Fibroblast of lung (primary cell): ENCODE measurements at regions not wholly inside any gene's neighbourhood (a gene's known extent, or its start where the extent isn't known, plus 50 kb on each side); places are given as distances from the start of the nearest gene placed in this dataset.

Experiments
- DNase-seq, 2 donors: peaks; one replicate each; pipeline versions ENCODE4 v3.0.0 to v3.0.0-alpha.2; 2010; ENCODE audit warnings: low read depth in 2 of 2
- H2AFZ ChIP-seq: 2 replicates; pipeline ENCODE4 v1.5.1; 2012; ENCODE audit warnings: low read length, control low read depth, inconsistent platforms
- H3K27ac ChIP-seq: 2 replicates; pipeline ENCODE4 v1.5.1; 2011; ENCODE audit warnings: low read length, control low read depth; ENCODE audit not compliant: insufficient read depth
- H3K27me3 ChIP-seq: 2 replicates; pipeline ENCODE4 v1.5.1; 2011; ENCODE audit warnings: mild to moderate bottlenecking, low read length; ENCODE audit not compliant: control insufficient read depth, insufficient read depth
- H3K36me3 ChIP-seq: 2 replicates; pipeline ENCODE4 v1.5.1; 2011; ENCODE audit warnings: low read length; ENCODE audit not compliant: control insufficient read depth, insufficient read depth
- H3K4me1 ChIP-seq: 2 replicates; pipeline ENCODE4 v1.5.1; 2011; ENCODE audit warnings: low read length; ENCODE audit not compliant: control insufficient read depth, insufficient read depth; ENCODE audit errors: extremely low read depth
- H3K4me2 ChIP-seq: 2 replicates; pipeline ENCODE4 v1.5.1; 2011; ENCODE audit warnings: low read length, control low read depth; ENCODE audit not compliant: insufficient read depth; ENCODE audit errors: extremely low read depth
- H3K4me3 ChIP-seq, 4 experiments: fragments of 200-600 bp in 1 of 4; sonication (generic) in 1 of 4; replicated peaks in 1 of 4; 2 replicates each; pipeline ENCODE4 v1.5.1; 2011 to 2016; ENCODE audit warnings: low read length in 4 of 4, low read depth in 3 of 4, mild to moderate bottlenecking in 3 of 4, control low read depth in 2 of 4, inconsistent platforms in 1 of 4, mixed read lengths in 1 of 4; ENCODE audit not compliant: insufficient read depth in 1 of 4; ENCODE audit errors: control extremely low read depth in 1 of 4
- H3K79me2 ChIP-seq: 2 replicates; pipeline ENCODE4 v1.5.1; 2012; ENCODE audit warnings: mild to moderate bottlenecking, low read length, inconsistent platforms; ENCODE audit not compliant: control insufficient read depth, insufficient read depth
- H3K9ac ChIP-seq: 2 replicates; pipeline ENCODE4 v1.5.1; 2011; ENCODE audit warnings: mild to moderate bottlenecking, low read length, control low read depth; ENCODE audit not compliant: insufficient read depth
- H3K9me3 ChIP-seq: 2 replicates; pipeline ENCODE4 v1.5.1; 2012; ENCODE audit warnings: low read depth, low read length; ENCODE audit not compliant: control insufficient read depth, insufficient read depth
- H4K20me1 ChIP-seq: 2 replicates; pipeline ENCODE4 v1.5.1; 2011; ENCODE audit warnings: low read length; ENCODE audit not compliant: control insufficient read depth, insufficient read depth; ENCODE audit errors: extremely low read depth
- EZH2 ChIP-seq: IDR thresholded peaks from 2 replicates; pipeline ENCODE4 v1.5.1; 2012; ENCODE audit warnings: low read length, control low read depth, mild to moderate bottlenecking; ENCODE audit errors: missing control alignments
- TF ChIP-seq, protein P1 (sequence below), 2 donors: IDR thresholded peaks in 1 of 2; conservative IDR thresholded peaks in 1 of 2; 1 replicate in 1 of 2; 2 replicates in 1 of 2; pipeline ENCODE4 v1.5.1; 2011 to 2012; ENCODE audit warnings: low read length in 2 of 2, control low read depth in 1 of 2, inconsistent platforms in 1 of 2, low read depth in 1 of 2, mild to moderate bottlenecking in 1 of 2

DNA sequence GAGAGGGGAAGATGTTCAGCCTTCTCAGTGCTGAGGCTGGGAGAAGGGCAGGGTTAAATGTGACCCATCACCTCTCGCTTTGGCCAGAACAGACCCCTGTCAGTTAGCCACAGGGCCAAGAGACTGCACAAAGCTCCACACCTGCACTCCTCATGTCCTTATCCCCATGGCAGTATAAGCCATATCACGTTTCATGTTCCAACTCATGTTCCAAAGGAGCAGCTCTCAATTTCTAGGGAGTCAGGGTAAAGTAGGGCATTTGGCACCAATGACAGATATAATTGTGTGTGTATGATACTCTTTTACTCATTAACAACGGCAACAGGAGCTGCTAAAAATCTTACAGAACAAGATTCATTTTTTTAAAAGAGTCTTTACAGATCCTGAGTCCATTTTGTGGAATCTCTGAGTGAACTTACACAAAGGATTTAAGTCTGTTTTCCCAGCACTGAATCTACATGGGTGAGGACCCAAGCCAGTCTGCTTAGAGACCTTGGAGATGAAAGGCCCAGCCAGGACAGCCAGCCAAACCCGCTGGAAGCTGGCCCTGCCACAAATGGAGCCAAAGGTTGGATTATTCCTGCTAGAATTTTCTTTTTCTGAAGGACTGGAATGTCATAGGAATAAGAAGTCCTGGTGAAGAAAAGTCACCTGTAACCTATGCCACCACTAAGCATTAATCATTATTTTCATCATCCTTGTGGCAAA lies 129.1 kb upstream of the SMAD1 start:
- TF ChIP-seq, protein P1, sequence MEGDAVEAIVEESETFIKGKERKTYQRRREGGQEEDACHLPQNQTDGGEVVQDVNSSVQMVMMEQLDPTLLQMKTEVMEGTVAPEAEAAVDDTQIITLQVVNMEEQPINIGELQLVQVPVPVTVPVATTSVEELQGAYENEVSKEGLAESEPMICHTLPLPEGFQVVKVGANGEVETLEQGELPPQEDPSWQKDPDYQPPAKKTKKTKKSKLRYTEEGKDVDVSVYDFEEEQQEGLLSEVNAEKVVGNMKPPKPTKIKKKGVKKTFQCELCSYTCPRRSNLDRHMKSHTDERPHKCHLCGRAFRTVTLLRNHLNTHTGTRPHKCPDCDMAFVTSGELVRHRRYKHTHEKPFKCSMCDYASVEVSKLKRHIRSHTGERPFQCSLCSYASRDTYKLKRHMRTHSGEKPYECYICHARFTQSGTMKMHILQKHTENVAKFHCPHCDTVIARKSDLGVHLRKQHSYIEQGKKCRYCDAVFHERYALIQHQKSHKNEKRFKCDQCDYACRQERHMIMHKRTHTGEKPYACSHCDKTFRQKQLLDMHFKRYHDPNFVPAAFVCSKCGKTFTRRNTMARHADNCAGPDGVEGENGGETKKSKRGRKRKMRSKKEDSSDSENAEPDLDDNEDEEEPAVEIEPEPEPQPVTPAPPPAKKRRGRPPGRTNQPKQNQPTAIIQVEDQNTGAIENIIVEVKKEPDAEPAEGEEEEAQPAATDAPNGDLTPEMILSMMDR (conservative IDR thresholded peaks at IDR 0.05 in 1 of 2, IDR thresholded peaks at IDR 0.05 in 1 of 2; ENCODE audit: low read depth in 1 of 2, low read length in 2 of 2), result no peak
- no peak for TF ChIP-seq EZH2
- H3K27me3 ChIP-seq, result no peaks in the 10 kb centered on the region
- DNase-seq, result peak in 1 of 2 donors; percentile 50
- no peaks in the 10 kb centered on the region for H3K4me1 ChIP-seq
- H3K9ac ChIP-seq, result no peak overlapping the region
- H3K9me3 ChIP-seq, result no peaks in the 10 kb centered on the region
- no peaks in the 10 kb centered on the region for H3K36me3 ChIP-seq
- no peaks in the 10 kb centered on the region for H4K20me1 ChIP-seq
- H3K27ac ChIP-seq, result no peak overlapping the region
- H3K4me2 ChIP-seq, result no peak overlapping the region
- H2AFZ ChIP-seq, result no peak overlapping the region
- H3K79me2 ChIP-seq, result no peaks in the 10 kb centered on the region
- no peak overlapping the region for H3K4me3 ChIP-seq

DNA sequence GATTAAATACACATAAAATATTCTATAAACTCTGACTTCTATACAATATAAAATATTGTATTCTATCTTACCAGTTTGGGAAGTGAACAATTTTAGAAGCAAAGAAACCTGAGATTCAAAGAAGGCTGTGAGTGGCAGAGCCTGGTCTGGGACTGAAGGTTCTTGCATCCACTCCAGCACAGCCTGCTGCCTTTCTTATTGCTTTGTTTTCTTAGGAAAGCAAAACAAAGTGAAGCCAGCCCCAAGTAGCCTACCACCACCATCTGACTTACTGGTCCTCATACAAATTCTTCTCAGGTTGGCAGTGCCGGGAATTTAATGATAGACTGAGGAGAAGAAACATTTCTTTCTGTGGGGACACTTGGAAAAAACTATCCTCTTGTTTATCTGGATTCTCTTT lies 129.7 kb upstream of the SMAD1 start:
- Histone ChIP-seq H3K36me3 (no peaks in the 10 kb centered on the region), H4K20me1 (no peaks in the 10 kb centered on the region), H2AFZ (no peak overlapping the region), H3K79me2 (no peaks in the 10 kb centered on the region), H3K27ac (no peak overlapping the region), H3K9ac (no peak overlapping the region), H3K4me3 (no peak overlapping the region), H3K4me2 (no peak overlapping the region), H3K27me3 (no peaks in the 10 kb centered on the region), H3K4me1 (no peaks in the 10 kb centered on the region), H3K9me3 (no peaks in the 10 kb centered on the region)
- no peak for TF ChIP-seq EZH2
- TF ChIP-seq, protein P1 (conservative IDR thresholded peaks at IDR 0.05 in 1 of 2, IDR thresholded peaks at IDR 0.05 in 1 of 2; ENCODE audit: low read depth in 1 of 2, low read length in 2 of 2), result no peak
- DNase-seq, result no peak

DNA sequence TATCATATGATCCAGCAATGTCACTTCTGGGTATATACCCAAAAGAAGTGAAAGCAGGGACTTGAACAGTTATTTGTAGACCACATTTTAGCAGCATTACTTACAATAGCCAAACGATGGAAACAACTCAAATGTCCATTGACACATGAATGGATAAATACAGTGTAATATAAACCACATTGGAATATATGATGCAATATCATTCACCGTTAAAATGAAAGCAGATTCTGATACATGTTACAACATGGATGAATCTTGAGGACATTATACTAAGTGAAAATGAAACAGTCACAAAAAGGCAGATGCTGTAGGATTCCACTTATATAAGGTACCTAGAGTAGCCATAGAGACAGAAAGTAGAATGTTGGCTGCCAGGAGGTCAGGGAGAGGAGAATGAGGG lies 130.5 kb upstream of the SMAD1 start:
- no peak overlapping the region for H3K4me2 ChIP-seq
- no peak overlapping the region for H2AFZ ChIP-seq
- TF ChIP-seq, protein P1 (conservative IDR thresholded peaks at IDR 0.05 in 1 of 2, IDR thresholded peaks at IDR 0.05 in 1 of 2; ENCODE audit: low read depth in 1 of 2, low read length in 2 of 2), result no peak
- no peak for TF ChIP-seq EZH2
- H3K9me3 ChIP-seq, result no peaks in the 10 kb centered on the region
- H3K36me3 ChIP-seq, result no peaks in the 10 kb centered on the region
- no peaks in the 10 kb centered on the region for H3K4me1 ChIP-seq
- no peak overlapping the region for H3K27ac ChIP-seq
- H4K20me1 ChIP-seq, result no peaks in the 10 kb centered on the region
- no peak overlapping the region for H3K9ac ChIP-seq
- no peak overlapping the region for H3K4me3 ChIP-seq
- no peaks in the 10 kb centered on the region for H3K79me2 ChIP-seq
- DNase-seq, result no peak
- no peaks in the 10 kb centered on the region for H3K27me3 ChIP-seq
